HG02759 (cell line): ENCODE measurements at regions not wholly inside any gene's neighbourhood (a gene's known extent, or its start where the extent isn't known, plus 50 kb on each side); places are given as distances from the start of the nearest gene placed in this dataset.
"Not testable (repeated sequence)": the region's sequence is repeated elsewhere in the genome, so short reads cannot be mapped to it uniquely, and the experiment has no call there.

Experiments used
- ATAC-seq: cut with Tn5 transposase; IDR thresholded peaks from one replicate; pipeline ENCODE4 v1.9.1; 2021; ENCODE audit warnings: mild to moderate bottlenecking, moderate library complexity; ENCODE audit not compliant: unreplicated experiment

DNA sequence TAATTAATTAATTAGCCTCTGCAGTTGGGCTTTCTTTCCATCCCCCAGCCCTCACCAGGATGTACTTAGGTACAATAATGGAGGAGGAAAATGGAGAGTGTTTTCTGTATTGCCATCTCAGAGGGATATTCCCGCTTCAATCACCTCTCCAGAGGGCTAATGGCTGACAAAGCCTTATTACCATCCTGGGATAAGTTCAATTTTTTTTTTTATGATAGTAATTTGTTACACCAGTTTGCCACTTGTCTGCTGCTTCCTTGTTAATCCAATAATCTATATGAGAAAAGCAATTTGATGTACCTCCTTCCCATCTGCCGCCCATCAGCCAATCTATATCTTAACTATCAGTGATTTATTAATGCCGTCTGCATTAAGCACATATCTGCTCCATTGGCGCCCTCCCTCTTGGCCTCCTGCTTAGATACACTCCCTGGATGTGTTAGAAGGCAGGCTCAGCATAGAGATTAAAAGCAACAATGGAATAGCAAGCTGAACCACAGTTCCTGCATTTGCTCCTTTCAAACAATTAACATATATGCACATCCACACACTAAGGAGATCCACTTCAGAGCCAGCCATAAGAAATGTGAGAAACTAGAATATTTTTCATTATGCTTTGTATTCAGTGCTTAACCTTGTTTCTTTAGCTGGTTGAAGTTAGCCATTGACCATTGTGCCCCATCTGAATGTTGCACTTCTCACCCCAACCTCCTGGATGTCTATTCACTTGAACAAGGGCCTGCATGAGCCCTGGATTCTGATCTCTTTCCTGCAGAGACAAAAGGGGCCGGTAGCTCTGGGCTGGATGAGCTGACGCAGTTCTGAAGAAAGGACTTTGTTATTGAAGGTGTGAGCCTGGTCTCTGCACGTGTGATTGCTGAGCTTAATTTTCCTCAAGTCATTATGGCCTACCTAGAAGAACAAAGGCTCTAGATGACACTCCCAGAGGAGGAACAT is 237.3 kb upstream of the GAP43 start:
- ATAC-seq = no peak

DNA sequence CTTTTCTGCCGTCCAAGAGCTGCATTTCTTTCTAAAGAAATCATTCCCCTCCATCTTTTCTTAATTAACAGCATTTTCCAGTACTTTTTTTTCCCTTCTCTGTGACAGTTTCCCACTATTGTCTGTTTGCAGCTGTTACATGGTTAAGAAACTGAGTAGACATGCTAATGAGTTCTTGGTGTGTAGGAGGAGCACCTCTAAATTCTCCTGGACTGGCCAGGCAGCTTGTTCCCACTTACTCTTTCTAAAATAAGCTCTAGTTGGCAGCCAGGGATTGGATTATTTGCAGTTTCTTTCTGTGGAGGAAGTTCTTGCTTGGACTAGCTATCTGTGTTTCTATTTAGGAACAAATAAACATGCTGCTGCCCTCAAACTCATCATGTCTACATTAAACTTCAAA is 235.1 kb upstream of the GAP43 start:
- ATAC-seq = no peak

DNA sequence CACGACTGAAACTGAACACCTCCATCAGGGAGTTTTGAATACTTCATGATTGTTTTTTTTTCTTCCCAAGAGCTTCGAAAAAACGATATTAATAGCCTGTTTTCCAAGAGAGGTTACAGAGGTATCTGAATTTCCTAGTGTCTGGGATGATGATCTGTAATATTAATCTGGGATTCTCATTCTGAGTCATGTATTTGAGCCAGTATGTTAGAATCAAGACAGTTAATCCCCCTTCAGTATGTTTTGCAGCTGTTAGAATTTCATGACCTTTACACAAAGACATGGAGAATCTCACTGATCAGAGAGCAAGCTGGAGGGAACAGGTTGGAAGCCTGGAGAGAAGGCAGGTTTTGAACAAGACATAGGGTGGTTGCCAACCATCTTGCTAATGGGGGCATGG is 234.5 kb upstream of the GAP43 start:
- ATAC-seq = no peak

DNA sequence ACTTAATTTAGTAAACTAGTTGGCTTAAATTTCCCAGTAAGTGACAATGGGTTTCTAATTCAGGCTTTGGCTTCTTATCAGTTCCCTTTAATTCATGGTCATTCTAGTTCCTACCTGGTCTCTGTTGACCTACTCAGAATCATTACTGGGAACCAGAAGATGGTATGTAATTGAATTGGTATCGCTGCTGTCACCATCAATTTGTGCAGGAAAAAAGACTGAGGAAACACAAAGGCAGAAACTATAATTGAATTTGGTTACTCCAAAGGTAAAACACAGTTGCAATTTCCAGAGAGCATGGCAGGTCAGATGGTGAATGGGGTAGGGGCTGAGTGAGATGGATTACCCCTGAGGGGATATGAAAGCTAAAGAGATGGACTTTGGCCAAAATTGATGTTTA is 226.5 kb upstream of the GAP43 start:
- no peak for ATAC-seq

DNA sequence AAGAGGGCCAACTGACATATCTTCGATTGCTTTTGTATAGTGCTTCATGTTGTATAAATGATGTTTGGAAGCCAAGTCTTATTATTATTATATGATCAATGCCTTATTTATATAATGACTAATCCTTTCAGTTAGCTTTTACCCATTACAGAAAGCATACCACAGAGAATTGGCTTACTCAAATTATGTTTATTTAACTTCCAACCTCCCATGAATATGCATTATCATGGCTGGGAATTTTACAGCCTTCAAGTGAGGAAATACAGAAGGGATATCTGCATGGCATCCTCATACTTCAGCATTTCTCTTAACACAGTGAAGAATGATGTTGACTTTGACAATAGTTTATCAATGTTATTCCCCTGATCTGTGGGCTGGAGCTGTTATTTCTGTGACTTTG is 225.9 kb upstream of the GAP43 start:
- no peak for ATAC-seq

DNA sequence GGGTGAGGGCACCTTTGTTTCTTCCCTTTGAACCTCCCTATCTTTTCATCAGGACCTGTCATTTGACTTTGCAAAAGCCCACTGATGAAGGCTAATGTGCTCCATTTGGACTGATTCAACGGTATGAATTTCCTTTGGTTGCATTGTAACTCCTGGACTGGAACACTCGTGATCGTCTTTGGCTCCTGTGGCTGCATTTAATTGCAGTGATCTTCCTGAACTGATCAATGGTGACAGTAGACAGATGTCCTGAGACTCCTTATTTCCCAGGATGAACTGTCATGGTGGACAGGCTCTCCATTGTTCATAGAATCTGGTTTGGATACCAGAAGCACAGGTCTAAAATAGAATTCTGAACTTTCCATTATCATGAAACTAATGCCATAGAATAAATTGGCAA is 224.8 kb upstream of the GAP43 start:
- no peak for ATAC-seq

DNA sequence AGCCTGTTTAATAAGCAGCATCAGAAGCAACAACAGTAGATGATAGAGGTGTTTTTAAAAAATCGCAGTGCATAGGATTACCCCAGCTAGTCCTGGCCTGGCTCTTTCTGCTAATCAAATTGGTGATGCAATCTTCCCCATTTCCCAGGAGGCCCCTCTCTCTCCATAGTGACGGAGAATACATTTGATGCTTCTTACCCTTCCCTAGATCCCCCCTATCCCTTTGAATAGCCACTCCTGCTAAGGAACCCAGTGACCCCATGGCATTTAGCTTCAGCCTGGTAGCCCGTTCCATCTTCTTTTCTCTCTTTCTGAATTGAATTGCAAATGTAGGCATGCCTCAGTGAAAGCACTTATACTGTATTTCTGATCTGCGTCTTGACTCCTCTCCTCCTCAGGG is 223.6 kb upstream of the GAP43 start:
- ATAC-seq = no peak

DNA sequence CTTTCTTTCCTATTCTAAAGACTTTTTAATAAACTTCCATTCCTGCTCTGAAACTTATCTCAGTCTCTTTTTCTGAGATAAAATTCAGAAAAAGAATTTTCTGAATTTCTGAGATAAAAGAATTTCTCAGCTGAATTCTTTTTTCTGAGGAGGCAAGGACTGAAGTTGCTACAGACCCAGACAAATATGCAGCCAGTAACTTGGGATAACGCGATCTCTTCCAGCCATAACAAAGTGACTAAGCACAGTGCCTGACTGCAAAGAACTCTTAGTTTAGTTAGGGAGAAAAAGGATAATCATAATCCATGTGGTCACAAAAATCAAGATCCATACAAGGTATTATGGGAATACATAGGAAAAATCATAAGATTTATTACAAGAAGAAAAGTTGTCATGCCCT is 222.0 kb upstream of the GAP43 start:
- no peak for ATAC-seq

DNA sequence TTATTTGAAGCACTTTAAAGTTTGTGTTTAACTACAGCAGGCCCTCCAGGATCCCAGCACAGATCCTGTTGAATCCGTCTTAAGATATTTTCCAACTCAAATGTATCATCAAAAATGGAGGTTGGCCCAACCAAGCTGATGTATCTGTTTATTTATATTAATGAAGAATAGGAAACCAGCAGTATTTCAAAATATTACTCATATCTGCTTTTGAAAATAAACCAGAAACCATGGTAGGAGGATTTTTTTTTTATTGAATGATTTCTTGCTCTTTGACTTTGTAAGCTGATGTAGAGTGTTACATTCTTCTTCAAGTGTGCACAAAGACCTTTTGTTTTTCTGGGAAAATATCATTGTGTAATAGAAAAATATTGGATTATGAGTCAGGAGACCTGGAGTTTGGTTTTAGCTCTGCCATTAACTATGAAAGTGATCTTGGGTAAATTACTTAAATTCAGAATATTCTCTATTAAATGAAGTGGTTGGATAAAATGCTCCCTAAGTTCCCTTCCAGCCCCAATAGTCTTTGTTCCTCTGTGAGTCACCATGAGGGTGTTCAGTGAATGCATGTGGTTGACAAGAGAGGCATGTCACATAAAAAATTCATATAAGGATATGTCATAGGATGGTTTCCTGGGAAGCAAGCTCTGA is 221.3 kb upstream of the GAP43 start:
- no peak for ATAC-seq

DNA sequence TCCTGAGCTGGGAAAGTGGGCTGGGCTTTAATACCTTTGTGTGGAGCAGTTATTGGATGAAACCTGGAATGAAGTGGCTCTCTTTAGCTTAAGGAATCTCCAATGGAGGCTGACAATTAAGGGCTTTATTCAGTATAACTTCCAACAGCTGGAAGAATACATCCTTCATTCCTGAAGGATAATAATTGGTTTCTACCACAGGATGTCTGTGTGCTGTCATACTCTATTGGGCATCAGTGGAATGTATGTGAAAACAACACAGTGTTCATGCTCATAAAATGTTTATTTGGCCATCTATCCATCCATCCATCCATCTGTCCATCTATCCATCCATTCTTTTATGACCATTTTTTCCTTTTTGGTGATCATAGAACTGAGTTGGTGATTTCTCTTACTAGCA is 220.7 kb upstream of the GAP43 start:
- no peak for ATAC-seq

DNA sequence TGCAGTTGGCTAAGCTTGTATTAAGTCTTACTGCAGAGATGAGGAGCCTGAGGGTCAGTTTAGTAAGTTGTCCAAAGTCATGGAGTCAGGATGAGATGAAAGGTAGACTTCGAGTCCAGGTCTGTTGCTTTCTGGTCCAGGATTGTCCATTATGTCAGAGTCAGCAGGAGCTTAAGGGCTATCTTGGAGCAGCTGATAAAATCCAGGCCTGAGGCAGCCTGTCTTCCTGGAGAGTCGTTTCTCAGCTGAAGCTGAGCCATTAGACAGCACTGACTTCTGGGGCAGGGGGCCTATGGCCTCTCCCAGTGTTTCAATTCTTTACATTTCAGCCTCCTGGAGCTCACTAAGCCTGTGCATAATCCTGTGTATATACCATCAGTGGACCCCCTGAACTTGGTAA is 219.5 kb upstream of the GAP43 start:
- no peak for ATAC-seq

DNA sequence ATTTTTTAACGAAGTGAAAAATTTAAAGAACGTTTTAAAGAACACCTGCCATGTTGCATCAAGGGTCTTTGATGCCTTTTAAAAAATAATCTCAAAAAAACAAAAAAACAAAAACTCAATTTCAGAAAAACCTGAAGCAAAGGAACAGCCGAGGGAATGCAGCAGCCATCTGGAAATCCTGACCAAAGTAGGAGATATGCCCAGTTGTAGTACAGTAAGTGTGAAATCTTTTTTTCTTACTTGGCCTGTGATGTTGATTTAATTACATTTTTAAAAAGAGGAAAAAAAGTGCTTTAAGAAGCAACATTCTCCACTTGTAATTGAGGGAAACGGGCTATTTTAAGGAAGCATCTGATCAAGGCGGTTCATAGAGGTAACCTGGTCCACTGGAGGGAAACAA is 213.7 kb upstream of the GAP43 start:
- ATAC-seq = no peak

DNA sequence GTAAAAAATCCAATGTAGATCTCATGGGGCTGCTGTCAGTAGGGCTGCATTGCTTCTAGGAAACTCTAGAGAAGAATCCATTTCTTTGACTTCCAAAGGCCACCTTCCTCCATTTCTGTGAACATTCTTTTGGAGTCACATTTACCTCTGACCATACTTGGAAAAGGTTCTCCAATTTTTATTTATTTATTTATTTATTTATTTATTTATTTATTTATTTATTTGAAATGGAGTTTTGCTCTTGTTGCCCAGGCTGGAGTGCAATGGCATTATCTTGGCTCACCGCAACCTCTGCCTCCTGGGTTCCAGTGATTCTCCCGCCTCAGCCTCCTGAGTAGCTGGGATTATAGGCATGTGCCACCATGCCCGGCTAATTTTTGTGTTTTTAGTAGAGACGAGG is 208.7 kb upstream of the GAP43 start:
- ATAC-seq = not testable (repeated sequence)

DNA sequence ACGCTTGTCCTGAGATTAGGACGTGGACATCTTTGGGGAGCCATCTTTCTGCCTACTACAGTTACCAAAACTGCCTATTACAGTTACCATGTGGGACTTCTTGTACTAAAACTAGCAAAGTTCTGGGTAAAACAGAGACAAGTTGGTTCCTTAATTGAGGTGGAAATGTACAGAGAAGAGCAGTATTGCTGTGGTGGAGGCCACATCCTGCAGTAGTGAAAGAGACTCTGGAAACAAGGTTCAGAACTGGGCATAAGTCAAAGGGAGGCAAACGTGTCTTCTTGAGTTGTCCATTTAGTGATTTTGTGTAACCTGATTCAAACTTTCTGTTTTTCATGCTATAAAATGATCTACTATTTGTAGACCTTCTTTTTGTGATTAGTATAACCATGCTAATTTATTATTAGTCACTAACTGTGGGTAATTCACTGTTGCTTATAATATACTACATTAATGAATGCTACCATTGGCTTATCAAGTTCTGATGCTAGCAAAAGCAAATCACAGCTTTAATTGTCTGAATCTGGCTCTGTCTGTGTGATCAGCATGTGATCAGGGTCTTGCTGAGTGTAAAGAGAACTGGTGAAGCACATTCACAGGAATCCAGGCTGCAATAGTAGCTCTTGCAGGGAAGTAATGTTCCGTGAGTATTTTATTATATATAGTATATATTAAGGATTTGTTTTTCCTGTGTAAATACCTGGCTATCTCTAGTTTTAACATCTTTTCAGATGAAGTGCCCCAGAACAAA is 207.9 kb upstream of the GAP43 start:
- ATAC-seq = no peak

DNA sequence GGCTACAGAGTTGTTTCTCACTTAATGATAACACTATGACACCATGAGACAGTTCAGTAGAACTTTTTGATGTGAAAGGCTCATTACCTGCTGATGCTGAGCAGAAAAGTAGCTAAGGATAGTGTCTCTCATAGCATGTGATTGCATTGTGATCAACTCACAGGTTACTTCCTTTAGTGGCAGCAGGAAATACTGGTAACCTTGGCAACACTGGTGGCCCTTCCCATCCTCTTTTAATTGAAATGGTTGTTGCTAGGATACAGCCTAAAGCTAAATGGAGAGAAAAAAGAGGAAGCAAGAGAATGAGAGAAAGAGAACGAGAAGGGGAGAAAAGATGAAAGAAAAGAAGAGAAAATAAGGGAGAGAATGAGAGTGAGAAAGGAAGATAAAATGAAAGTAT is 204.7 kb upstream of the GAP43 start:
- no peak for ATAC-seq

DNA sequence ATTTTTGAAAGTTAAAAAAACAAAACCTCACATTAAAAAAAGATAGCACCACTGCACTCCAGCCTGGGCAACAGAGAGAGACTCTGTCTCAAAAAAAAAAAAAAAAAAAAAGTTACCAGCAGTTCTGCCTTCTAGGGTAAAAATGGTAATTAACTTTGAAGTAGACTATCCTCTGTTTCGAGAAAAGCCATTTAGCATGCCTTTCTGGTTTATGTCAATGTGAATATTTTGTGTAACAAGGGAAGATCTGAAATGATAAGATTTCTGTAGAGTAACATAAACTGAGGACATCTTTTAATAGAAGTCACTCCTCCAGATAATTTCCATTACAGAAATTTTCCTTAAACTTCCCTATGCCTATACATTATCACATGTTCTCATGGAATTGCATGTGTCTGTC is 203.2 kb upstream of the GAP43 start:
- no peak for ATAC-seq

DNA sequence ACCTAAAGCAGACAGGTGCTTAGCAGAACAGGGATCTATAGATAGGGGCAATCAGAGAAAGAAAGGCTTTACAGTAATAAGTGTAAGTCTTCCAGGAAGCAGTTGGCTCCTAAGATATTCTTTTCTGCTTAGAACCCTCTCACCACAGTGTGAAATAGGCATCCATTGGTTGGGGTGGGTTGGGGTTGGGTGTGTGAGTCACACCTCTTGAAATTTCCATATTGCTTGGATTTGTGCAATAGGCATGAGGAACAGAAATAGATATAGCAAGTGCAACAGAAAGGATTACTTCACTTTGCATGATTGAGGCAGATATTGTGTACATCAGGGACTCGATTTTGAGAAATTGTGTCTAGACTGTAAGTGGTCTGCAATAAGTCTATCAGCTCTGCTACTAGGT is 200.1 kb upstream of the GAP43 start:
- no peak for ATAC-seq

DNA sequence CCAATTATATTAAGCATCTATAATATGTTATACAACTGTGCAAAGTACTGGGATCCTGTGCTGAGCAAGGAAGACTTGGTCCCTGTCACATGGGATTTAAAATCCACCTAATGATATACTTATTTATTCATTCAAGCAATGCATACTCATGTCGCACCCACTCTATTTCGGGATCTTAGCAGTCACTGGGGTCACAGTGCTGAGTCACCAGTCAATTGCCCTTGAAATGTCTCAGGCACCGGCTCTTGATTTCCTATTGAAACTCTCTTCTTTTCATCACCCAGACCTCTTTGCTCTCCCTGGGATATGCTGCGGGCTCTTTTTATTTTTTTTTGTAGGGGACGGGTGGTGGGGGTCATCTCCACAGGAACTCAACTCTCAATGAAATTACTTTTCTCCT is 194.5 kb upstream of the GAP43 start:
- ATAC-seq = no peak

DNA sequence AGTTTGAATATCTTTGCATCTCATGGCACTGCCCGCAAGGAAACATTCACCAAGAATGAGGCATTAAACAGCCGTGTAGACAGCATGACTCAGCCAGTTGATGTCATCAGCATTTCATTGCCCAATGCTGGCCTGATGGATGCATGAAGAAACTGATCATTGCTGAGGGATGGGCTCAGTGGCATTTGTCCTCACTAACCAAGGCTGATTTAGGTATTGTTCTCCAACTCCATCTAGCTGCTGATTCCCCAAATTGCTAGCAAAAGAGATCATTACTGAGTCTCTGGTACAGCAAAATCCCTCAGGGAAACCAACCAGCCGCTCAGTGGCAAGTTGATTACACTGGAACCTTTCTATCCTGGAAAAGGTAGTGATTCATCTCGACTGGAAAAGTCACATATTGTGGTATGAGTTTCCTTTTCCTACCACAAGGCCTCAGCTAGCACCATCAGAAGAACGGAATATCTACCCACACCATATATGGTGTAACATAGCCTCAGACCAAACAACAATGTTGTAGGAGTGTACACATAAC is 186.5 kb upstream of the GAP43 start:
- ATAC-seq = no peak

DNA sequence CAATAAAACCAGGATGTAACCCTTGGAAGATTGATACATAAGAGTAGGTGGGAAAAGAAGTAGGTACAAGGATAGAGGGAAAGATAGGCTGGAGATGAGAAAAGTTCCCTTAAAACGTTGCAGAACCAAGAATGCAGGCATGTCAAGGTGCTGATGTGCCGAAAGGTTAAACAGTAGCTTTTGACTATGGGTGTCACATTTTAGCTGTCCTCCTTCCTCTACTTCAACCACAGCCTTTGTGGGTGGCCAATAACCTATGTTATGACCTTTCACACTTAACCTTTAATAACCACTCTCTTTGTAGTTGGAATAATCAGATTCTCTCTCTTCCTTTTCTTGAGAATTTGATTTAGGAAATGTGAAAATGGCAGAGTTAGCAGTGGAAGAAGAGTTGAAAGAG is 184.5 kb upstream of the GAP43 start:
- ATAC-seq = no peak

DNA sequence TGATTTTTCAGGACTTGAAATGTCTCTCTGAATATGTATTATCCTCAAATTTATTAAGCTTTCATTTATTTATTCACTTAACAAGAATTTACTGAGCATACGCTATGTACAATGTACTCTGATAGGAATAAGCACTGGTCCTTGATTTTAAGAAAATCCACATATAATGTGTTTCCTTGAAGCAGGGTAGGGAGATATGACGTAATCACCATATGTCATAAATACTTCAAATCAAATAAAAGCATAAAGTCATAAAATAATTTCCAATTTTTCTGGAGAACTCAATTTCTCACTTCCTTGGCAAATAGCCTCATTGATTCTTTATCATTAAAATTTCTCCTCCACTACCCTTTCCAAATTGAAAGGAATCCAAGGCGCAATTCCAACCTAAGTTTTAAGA is 177.8 kb upstream of the GAP43 start:
- ATAC-seq = no peak

DNA sequence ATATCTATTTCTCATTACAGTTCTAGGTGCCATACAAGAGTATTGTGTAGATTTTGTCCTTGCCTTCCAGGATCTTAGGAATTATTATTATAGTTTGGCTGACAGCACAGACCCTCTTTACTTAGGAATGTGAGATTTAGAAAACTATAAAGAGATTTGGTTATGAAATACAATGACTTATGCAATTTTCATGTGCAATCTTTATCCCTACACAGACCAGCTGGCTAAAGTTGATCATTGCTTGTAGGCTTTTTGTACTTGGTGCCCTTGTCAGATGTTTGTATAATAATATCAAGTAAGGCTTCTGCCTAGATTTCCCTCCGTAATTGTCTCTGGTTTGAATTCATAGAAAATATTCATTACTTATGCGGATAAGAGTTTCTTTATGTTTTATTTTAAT is 174.5 kb upstream of the GAP43 start:
- ATAC-seq = no peak
